GM20000 (cell line): ENCODE measurements at regions not wholly inside any gene's neighbourhood (a gene's known extent, or its start where the extent isn't known, plus 50 kb on each side); places are given as distances from the start of the nearest gene placed in this dataset.

Experiments used
- DNase-seq: peaks from one replicate; pipeline ENCODE4 v3.0.0; 2012; ENCODE audit warnings: low spot score
- CTCF ChIP-seq: IDR thresholded peaks from 2 replicates; pipeline ENCODE4 v1.5.1; 2012; ENCODE audit warnings: mild to moderate bottlenecking, control low read depth; ENCODE audit errors: extremely low read depth, missing control alignments

GRCh38 chr9:109579191-109579948 lies 81.3 kb upstream of the PTPN3 start:
- TF ChIP-seq CTCF, result no peak
- no peak for DNase-seq

GRCh38 chr9:109582386-109582785 lies 84.3 kb upstream of the PTPN3 start:
- no peak for TF ChIP-seq CTCF
- no peak for DNase-seq

- no peak for DNase-seq
Observed at GRCh38 chr9:109584205-109584604, 86.1 kb upstream of the PTPN3 start.

GRCh38 chr9:109585796-109586195 lies 87.7 kb upstream of the PTPN3 start:
- TF ChIP-seq CTCF, result no peak
- DNase-seq, result no peak

More at GRCh38 chr9:109584205-109584604, 86.1 kb upstream of the PTPN3 start:
- no peak for TF ChIP-seq CTCF

GRCh38 chr9:109586993-109587392 lies 88.9 kb upstream of the PTPN3 start:
- no peak for TF ChIP-seq CTCF
- DNase-seq, result no peak

- DNase-seq, result no peak
- TF ChIP-seq CTCF, result no peak
Observed at GRCh38 chr9:109588415-109588814, 90.3 kb upstream of the PTPN3 start.

GRCh38 chr9:109590966-109591365 lies 92.9 kb upstream of the PTPN3 start:
- DNase-seq, result no peak
- no peak for TF ChIP-seq CTCF
